IMR-90 (cell line): ENCODE measurements at regions not wholly inside any gene's neighbourhood (a gene's known extent, or its start where the extent isn't known, plus 50 kb on each side); places are given as distances from the start of the nearest gene placed in this dataset.

Experiments
- ATAC-seq: fragments of 200-7000 bp; cut with Tn5 transposase; 2 replicates; pipeline ENCODE4 v1.9.1; 2020; ENCODE audit warnings: low read depth, mild to moderate bottlenecking, moderate library complexity
- BruUV-seq: library from RNA; stranded (reverse); fragments of 400-500 nt; replicated peaks from 2 replicates; lab custom pipeline; 2021; lab: Mats Ljungman, UMichigan
- CTCF ChIA-PET: fragments of 300-600 bp; formaldehyde crosslinking; extraction: SDS; loops from one replicate; lab custom pipeline; 2021; ENCODE audit warnings: antibody characterized with exemption; lab: Yijun Ruan, JAX
- POLR2A ChIA-PET: fragments of 300-600 bp; sonication (Branson Sonifier 250); formaldehyde crosslinking; loops from one replicate; lab custom pipeline; 2022; ENCODE audit warnings: antibody characterized with exemption; ENCODE audit not compliant: unreplicated experiment; lab: Charles Lee
- DNase-seq: peaks from one replicate; pipeline ENCODE4 v3.0.0; 2013
- H2AFZ ChIP-seq: replicated peaks from 2 replicates; pipeline ENCODE3; 2013; ENCODE audit warnings: low read length, mild to moderate bottlenecking; ENCODE audit not compliant: poor library complexity
- H2AK5ac ChIP-seq: 2 replicates; pipeline ENCODE4 v1.6.1; 2013; ENCODE audit warnings: low read depth, low read length, inconsistent platforms
- H2AK9ac ChIP-seq: replicated peaks from 2 replicates; pipeline ENCODE3; 2013; ENCODE audit warnings: mild to moderate bottlenecking, low read depth, low read length, moderate library complexity; ENCODE audit not compliant: poor library complexity
- H2BK120ac ChIP-seq: 2 replicates; pipeline ENCODE4 v1.6.1; 2013; ENCODE audit warnings: low read depth, low read length, inconsistent platforms
- H2BK15ac ChIP-seq: 3 replicates; pipeline ENCODE4 v1.6.1; 2013; ENCODE audit warnings: low read depth, low read length, inconsistent platforms
- H2BK20ac ChIP-seq: 2 replicates; pipeline ENCODE4 v1.6.1; 2013; ENCODE audit warnings: low read depth, mild to moderate bottlenecking, inconsistent platforms, low read length, moderate library complexity
- H2BK5ac ChIP-seq: 2 replicates; pipeline ENCODE4 v1.6.1; 2013; ENCODE audit warnings: mild to moderate bottlenecking, low read depth, low read length, inconsistent platforms; ENCODE audit not compliant: poor library complexity, severe bottlenecking
- H3K14ac ChIP-seq: replicated peaks from 2 replicates; pipeline ENCODE4 v1.6.1; 2013; ENCODE audit warnings: low read depth, low read length, inconsistent platforms
- H3K18ac ChIP-seq: 2 replicates; pipeline ENCODE4 v1.6.1; 2013; ENCODE audit warnings: low read depth, low read length, control low read depth
- H3K23ac ChIP-seq: 2 replicates; pipeline ENCODE4 v1.6.1; 2013; ENCODE audit warnings: low read depth, low read length, inconsistent platforms
- H3K27ac ChIP-seq: 2 replicates; pipeline ENCODE4 v1.5.1; 2013; ENCODE audit warnings: mild to moderate bottlenecking, control low read depth, low read length; ENCODE audit not compliant: insufficient read depth
- H3K27me3 ChIP-seq: 2 replicates; pipeline ENCODE4 v1.6.1; 2013; ENCODE audit warnings: low read length; ENCODE audit not compliant: control insufficient read depth, insufficient read depth
- H3K36me3 ChIP-seq: 2 replicates; pipeline ENCODE4 v1.6.1; 2013; ENCODE audit warnings: low read length, mixed read lengths; ENCODE audit not compliant: control insufficient read depth, insufficient read depth
- H3K4ac ChIP-seq: 2 replicates; pipeline ENCODE4 v1.6.1; 2013; ENCODE audit warnings: low read depth, low read length, inconsistent platforms
- H3K4me1 ChIP-seq: 2 replicates; pipeline ENCODE4 v1.6.1; 2013; ENCODE audit warnings: low read length, mixed read lengths; ENCODE audit not compliant: control insufficient read depth, insufficient read depth
- H3K4me2 ChIP-seq: 2 replicates; pipeline ENCODE4 v1.6.1; 2013; ENCODE audit warnings: low read depth, mild to moderate bottlenecking, control low read depth, low read length, moderate library complexity
- H3K4me3 ChIP-seq: 2 replicates; pipeline ENCODE4 v1.5.1; 2013; ENCODE audit warnings: low read depth, mild to moderate bottlenecking, control low read depth, low read length, moderate library complexity; ENCODE audit not compliant: insufficient read depth
- H3K56ac ChIP-seq: 2 replicates; pipeline ENCODE4 v1.6.1; 2013; ENCODE audit warnings: low read length, inconsistent platforms; ENCODE audit not compliant: insufficient read depth; ENCODE audit errors: extremely low read depth
- H3K79me1 ChIP-seq, 2 experiments: 2 replicates each; pipeline ENCODE4 v1.6.1; 2013; ENCODE audit warnings: low read length in 2 of 2, inconsistent platforms in 1 of 2, low read depth in 1 of 2
- H3K9ac ChIP-seq: 2 replicates; pipeline ENCODE4 v1.6.1; 2013; ENCODE audit warnings: low read depth, low read length, control low read depth
- H3K9me1 ChIP-seq: 2 replicates; pipeline ENCODE4 v1.6.1; 2013; ENCODE audit warnings: low read length, inconsistent platforms; ENCODE audit not compliant: insufficient read depth
- H3K9me3 ChIP-seq: 2 replicates; pipeline ENCODE4 v1.6.1; 2013; ENCODE audit warnings: low read length; ENCODE audit not compliant: control insufficient read depth, insufficient read depth
- H4K20me1 ChIP-seq: 2 replicates; pipeline ENCODE4 v1.6.1; 2013; ENCODE audit warnings: low read length, inconsistent platforms; ENCODE audit not compliant: insufficient read depth
- H4K5ac ChIP-seq: 2 replicates; pipeline ENCODE4 v1.6.1; 2013; ENCODE audit warnings: mild to moderate bottlenecking, low read depth, low read length, control low read depth
- H4K8ac ChIP-seq, 2 experiments: 2 replicates each; pipeline ENCODE4 v1.6.1; 2013; ENCODE audit warnings: low read depth in 2 of 2, low read length in 2 of 2, control low read depth in 1 of 2, inconsistent platforms in 1 of 2
- H4K91ac ChIP-seq: 2 replicates; pipeline ENCODE4 v1.6.1; 2013; ENCODE audit warnings: low read depth, low read length, inconsistent platforms; ENCODE audit not compliant: insufficient read depth
- MXI1 ChIP-seq: IDR thresholded peaks from 2 replicates; pipeline ENCODE4 v1.6.1; 2012; ENCODE audit warnings: low read depth, mild to moderate bottlenecking, low read length, moderate library complexity, borderline replicate concordance
- NFE2L2 ChIP-seq: fragments of 150-350 bp; IDR thresholded peaks from 2 replicates; pipeline ENCODE4 v1.6.1; 2016; ENCODE audit warnings: low read depth, mild to moderate bottlenecking, low read length
- RAD21 ChIP-seq: IDR thresholded peaks from 2 replicates; pipeline ENCODE4 v1.6.1; 2012; ENCODE audit warnings: low read length, improper control_type of control experiment
- dilution Hi-C: fragments of 300-500 bp; cut with HindIII; formaldehyde crosslinking; loops from one replicate; pipeline ENCODE4 v1.14.3; 2018; ENCODE audit warnings: low sequenced_read_pairs; ENCODE audit not compliant: unreplicated experiment
- in situ Hi-C: fragments of 300-500 bp; cut with MboI; formaldehyde crosslinking; loops from 3 replicates; pipeline ENCODE4 v1.14.3; 2019; ENCODE audit warnings: low sequenced_read_pairs, inconsistent platforms, mixed read lengths
- intact Hi-C: fragments of 100-400 bp; cut with micrococcal nuclease; formaldehyde crosslinking; loops from 2 replicates; pipeline ENCODE4 v1.10.0; 2022
- TF ChIP-seq, protein P1 (sequence below): fragments of 150-350 bp; IDR thresholded peaks from 2 replicates; pipeline ENCODE4 v1.6.1; 2017; ENCODE audit warnings: mild to moderate bottlenecking, antibody characterized with exemption, low read length, low read depth

DNA sequence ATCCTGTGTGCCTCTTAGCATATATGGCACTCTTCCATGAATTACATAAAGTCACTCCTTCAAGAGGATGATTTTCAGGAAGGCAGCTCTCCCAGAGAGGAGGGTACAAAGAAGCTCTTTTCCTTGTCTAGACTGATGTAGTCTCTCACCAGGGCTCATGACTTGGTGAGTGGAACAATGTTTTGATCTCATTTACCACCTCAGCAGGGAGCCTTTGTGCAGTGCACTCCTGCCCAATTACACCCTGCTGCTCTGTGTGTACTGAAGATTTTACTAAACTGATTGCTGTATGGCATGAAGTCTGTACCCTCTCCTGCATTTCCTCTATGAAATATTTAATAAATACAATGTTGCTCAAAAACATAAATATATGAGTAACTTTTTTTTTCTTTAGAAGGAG is 598.3 kb upstream of the HS3ST5 start:
- Histone ChIP-seq H4K5ac (no peak overlapping the region), H3K23ac (no peak overlapping the region), H4K20me1 (no peaks in the 10 kb centered on the region), H4K8ac (no peak overlapping the region), H3K4ac (no peak overlapping the region), H4K91ac (no peak overlapping the region), H3K4me1 (no peaks in the 10 kb centered on the region), H3K9ac (no peak overlapping the region), H2AK5ac (no peak overlapping the region), H3K4me3 (no peak overlapping the region), H2BK120ac (no peak overlapping the region), H3K56ac (no peak overlapping the region), H2BK15ac (no peak overlapping the region), H3K36me3 (no peaks in the 10 kb centered on the region), H3K79me1 (no peaks in the 10 kb centered on the region), H3K18ac (no peak overlapping the region), H3K9me1 (no peaks in the 10 kb centered on the region), H2BK5ac (no peak overlapping the region), H2AK9ac (no peak overlapping the region), H3K14ac (no peak overlapping the region), H3K27me3 (no peaks in the 10 kb centered on the region), H3K9me3 (peaks cover 4% of the 10 kb centered on the region; the same call in 1 of the 2 replicates), H2BK20ac (no peak overlapping the region), H3K4me2 (no peak overlapping the region), H3K27ac (no peak overlapping the region), H2AFZ (no peak overlapping the region)
- TF ChIP-seq RAD21 (no peak), NFE2L2 (no peak), MXI1 (no peak)
- TF ChIP-seq, protein P1, sequence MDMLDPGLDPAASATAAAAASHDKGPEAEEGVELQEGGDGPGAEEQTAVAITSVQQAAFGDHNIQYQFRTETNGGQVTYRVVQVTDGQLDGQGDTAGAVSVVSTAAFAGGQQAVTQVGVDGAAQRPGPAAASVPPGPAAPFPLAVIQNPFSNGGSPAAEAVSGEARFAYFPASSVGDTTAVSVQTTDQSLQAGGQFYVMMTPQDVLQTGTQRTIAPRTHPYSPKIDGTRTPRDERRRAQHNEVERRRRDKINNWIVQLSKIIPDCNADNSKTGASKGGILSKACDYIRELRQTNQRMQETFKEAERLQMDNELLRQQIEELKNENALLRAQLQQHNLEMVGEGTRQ, result no peak
- intact Hi-C loops, result no loop called here
- DNase-seq (no peak), ATAC-seq (no peak)
- in situ Hi-C loops, result no loop called here
- dilution Hi-C loops, result no loop called here
- no TSS peak for BruUV-seq
- POLR2A ChIA-PET, result no interaction called here
- CTCF ChIA-PET, result interaction anchor here (0.6 kb wide), 1 partner anchor 273 kb away, joined by 3 read pairs; no protein-coding TSS in a partner anchor
